ENCODE measurements at regions not wholly inside any gene's neighbourhood (a gene's known extent, or its start where the extent isn't known, plus 50 kb on each side); places are given as distances from the start of the nearest gene placed in this dataset.

- TF ChIP-seq, protein P1, sequence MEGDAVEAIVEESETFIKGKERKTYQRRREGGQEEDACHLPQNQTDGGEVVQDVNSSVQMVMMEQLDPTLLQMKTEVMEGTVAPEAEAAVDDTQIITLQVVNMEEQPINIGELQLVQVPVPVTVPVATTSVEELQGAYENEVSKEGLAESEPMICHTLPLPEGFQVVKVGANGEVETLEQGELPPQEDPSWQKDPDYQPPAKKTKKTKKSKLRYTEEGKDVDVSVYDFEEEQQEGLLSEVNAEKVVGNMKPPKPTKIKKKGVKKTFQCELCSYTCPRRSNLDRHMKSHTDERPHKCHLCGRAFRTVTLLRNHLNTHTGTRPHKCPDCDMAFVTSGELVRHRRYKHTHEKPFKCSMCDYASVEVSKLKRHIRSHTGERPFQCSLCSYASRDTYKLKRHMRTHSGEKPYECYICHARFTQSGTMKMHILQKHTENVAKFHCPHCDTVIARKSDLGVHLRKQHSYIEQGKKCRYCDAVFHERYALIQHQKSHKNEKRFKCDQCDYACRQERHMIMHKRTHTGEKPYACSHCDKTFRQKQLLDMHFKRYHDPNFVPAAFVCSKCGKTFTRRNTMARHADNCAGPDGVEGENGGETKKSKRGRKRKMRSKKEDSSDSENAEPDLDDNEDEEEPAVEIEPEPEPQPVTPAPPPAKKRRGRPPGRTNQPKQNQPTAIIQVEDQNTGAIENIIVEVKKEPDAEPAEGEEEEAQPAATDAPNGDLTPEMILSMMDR (IDR thresholded peaks at IDR 0.05; ENCODE audit: borderline replicate concordance) = no peak
- Histone ChIP-seq H3K36me3 (no peaks in the 10 kb centered on the region), H3K27ac (replicated peaks) (no peak overlapping the region), H3K9me3 (replicated peaks) (no peaks in the 10 kb centered on the region), H3K4me1 (peaks cover 14% of the 10 kb centered on the region), H3K27me3 (ENCODE audit: low read depth) (no peaks in the 10 kb centered on the region), H3K4me3 (no peak overlapping the region)
- DNase-seq = no peak
- intact Hi-C loops (cut with micrococcal nuclease) = no loop called here
Measured at GRCh38 chr4:124527364-124527763, 185.2 kb downstream of the ANKRD50 start.

DNA sequence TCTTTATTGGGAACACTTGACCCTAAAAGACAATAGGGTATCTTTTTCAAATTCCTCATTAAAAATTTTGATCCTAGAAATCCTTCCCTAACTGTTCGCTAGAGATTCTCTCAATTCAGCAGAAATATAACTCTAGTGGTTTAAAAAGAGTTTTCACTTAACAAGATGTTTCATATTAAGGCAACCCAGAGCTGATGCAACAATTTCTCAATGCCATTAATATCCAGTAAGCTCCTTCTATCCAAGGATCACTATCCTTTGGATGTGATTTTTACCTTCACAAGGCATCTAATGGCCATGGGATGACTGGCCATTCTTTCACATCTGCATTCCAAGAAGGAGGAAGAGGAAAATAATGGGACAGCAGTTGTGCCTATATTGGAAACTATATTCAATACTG lies 183.4 kb downstream of the ANKRD50 start:
- no peak for DNase-seq
- no peaks in the 10 kb centered on the region for H3K27me3 ChIP-seq (ENCODE audit: low read depth)
- no peaks in the 10 kb centered on the region for H3K36me3 ChIP-seq
- intact Hi-C loops (cut with micrococcal nuclease) = no loop called here
- H3K4me3 ChIP-seq = no peak overlapping the region
- H3K4me1 ChIP-seq = peaks cover 9% of the 10 kb centered on the region
- H3K27ac ChIP-seq (replicated peaks) = no peak overlapping the region
- TF ChIP-seq, protein P1 (IDR thresholded peaks at IDR 0.05; ENCODE audit: borderline replicate concordance) = no peak
- H3K9me3 ChIP-seq (replicated peaks) = no peaks in the 10 kb centered on the region

GRCh38 chr4:124530464-124531077 lies 182.0 kb downstream of the ANKRD50 start:
- no peaks in the 10 kb centered on the region for H3K27me3 ChIP-seq (ENCODE audit: low read depth)

GRCh38 chr4:124534131-124534530 lies 178.4 kb downstream of the ANKRD50 start:
- Histone ChIP-seq H3K9me3 (replicated peaks) (no peaks in the 10 kb centered on the region), H3K4me1 (no peaks in the 10 kb centered on the region), H3K27me3 (ENCODE audit: low read depth) (no peaks in the 10 kb centered on the region), H3K4me3 (no peak overlapping the region), H3K27ac (replicated peaks) (no peak overlapping the region), H3K36me3 (no peaks in the 10 kb centered on the region)
- TF ChIP-seq, protein P1 (IDR thresholded peaks at IDR 0.05; ENCODE audit: borderline replicate concordance) = no peak
- no peak for DNase-seq
- intact Hi-C loops (cut with micrococcal nuclease) = no loop called here

More at GRCh38 chr4:124530464-124531077, 182.0 kb downstream of the ANKRD50 start:
- no peaks in the 10 kb centered on the region for H3K9me3 ChIP-seq (replicated peaks)
- DNase-seq = no peak
- peaks cover 9% of the 10 kb centered on the region for H3K4me1 ChIP-seq
- H3K4me3 ChIP-seq = no peak overlapping the region
- H3K36me3 ChIP-seq = no peaks in the 10 kb centered on the region
- intact Hi-C loops (cut with micrococcal nuclease) = no loop called here
- H3K27ac ChIP-seq (replicated peaks) = no peak overlapping the region
- TF ChIP-seq, protein P1 (IDR thresholded peaks at IDR 0.05; ENCODE audit: borderline replicate concordance) = no peak

GRCh38 chr4:124535003-124535402 lies 177.5 kb downstream of the ANKRD50 start:
- Histone ChIP-seq H3K4me3 (no peak overlapping the region), H3K4me1 (no peaks in the 10 kb centered on the region), H3K27ac (replicated peaks) (no peak overlapping the region), H3K27me3 (ENCODE audit: low read depth) (no peaks in the 10 kb centered on the region), H3K36me3 (no peaks in the 10 kb centered on the region), H3K9me3 (replicated peaks) (no peaks in the 10 kb centered on the region)
- TF ChIP-seq, protein P1 (IDR thresholded peaks at IDR 0.05; ENCODE audit: borderline replicate concordance) = no peak
- DNase-seq = no peak
- intact Hi-C loops (cut with micrococcal nuclease) = no loop called here

Measured in left ventricle myocardium inferior (tissue), 1 donor.